ENCODE measurements at regions not wholly inside any gene's neighbourhood (a gene's known extent, or its start where the extent isn't known, plus 50 kb on each side); places are given as distances from the start of the nearest gene placed in this dataset.

GRCh38 chr1:114258633-114259032, 105.0 kb upstream of the SYT6 start:
- H3K23ac ChIP-seq (ENCODE audit: low read depth, low read length) = no peak overlapping the region
- ChIA-PET CTCF (no interaction called here), POLR2A (ENCODE audit: unreplicated experiment) (no interaction called here)
- intact Hi-C loops (cut with micrococcal nuclease) = no loop called here
- no peaks in the 10 kb centered on the region for H3K9me1 ChIP-seq (ENCODE audit: insufficient read depth, low read length)
- H2AK5ac ChIP-seq (ENCODE audit: low read depth, low read length) = no peak overlapping the region
- no peaks in the 10 kb centered on the region for H4K20me1 ChIP-seq (ENCODE audit: insufficient read depth, low read length)
- TF ChIP-seq RAD21 (IDR thresholded peaks at IDR 0.05; ENCODE audit: low read length) = no peak
- dilution Hi-C loops (cut with HindIII; ENCODE audit: low sequenced_read_pairs, unreplicated experiment) = no loop called here
- ATAC-seq (ENCODE audit: low read depth) = no peak
- H3K56ac ChIP-seq (ENCODE audit: extremely low read depth, insufficient read depth, low read length) = no peak overlapping the region
- no peak overlapping the region for H4K91ac ChIP-seq (ENCODE audit: insufficient read depth, low read depth, low read length)
- no peak overlapping the region for H4K5ac ChIP-seq (ENCODE audit: low read depth, low read length)
- no peak overlapping the region for H2AFZ ChIP-seq (replicated peaks; ENCODE audit: low read length, poor library complexity)
- no peaks in the 10 kb centered on the region for H3K4me1 ChIP-seq (ENCODE audit: control insufficient read depth, insufficient read depth, low read length)
- H2BK15ac ChIP-seq (ENCODE audit: low read depth, low read length) = no peak overlapping the region
- no peak overlapping the region for H2BK5ac ChIP-seq (ENCODE audit: low read depth, low read length, poor library complexity, severe bottlenecking)
- peaks cover 4% of the 10 kb centered on the region for H3K27me3 ChIP-seq (ENCODE audit: control insufficient read depth, insufficient read depth, low read length)
- H2AK9ac ChIP-seq (replicated peaks; ENCODE audit: low read depth, low read length, poor library complexity) = no peak overlapping the region
- no peak overlapping the region for H2BK20ac ChIP-seq (ENCODE audit: low read depth, low read length)
- H3K27ac ChIP-seq (ENCODE audit: insufficient read depth, low read length) = no peak overlapping the region
- H3K4me3 ChIP-seq (ENCODE audit: insufficient read depth, low read depth, low read length) = no peak overlapping the region
- BruUV-seq (replicated peaks) = no TSS peak
- H3K4ac ChIP-seq (ENCODE audit: low read depth, low read length) = no peak overlapping the region
- no peaks in the 10 kb centered on the region; the same call in 1 of the 2 replicates for H3K9me3 ChIP-seq (ENCODE audit: control insufficient read depth, insufficient read depth, low read length)
- H3K14ac ChIP-seq (replicated peaks; ENCODE audit: low read depth, low read length) = no peak overlapping the region
- 60% methylated on average over 2 of the region's 4 CpGs; no CpG with 5 or more reads in 1 of the 2 experiments for WGBS, 2 experiments (ENCODE audit: extremely low coverage in 2 of 2, insufficient read length in 1 of 2)
- no peak overlapping the region for H3K9ac ChIP-seq (ENCODE audit: low read depth, low read length)
- no peaks in the 10 kb centered on the region for H3K79me1 ChIP-seq (ENCODE audit: low read depth in 1 of 2, low read length in 2 of 2)
- H3K18ac ChIP-seq (ENCODE audit: low read depth, low read length) = no peak overlapping the region
- no peaks in the 10 kb centered on the region for H3K36me3 ChIP-seq (ENCODE audit: control insufficient read depth, insufficient read depth, low read length)
- no peak for DNase-seq
- H3K4me2 ChIP-seq (ENCODE audit: low read depth, low read length) = no peak overlapping the region
- in situ Hi-C loops (cut with MboI; ENCODE audit: low sequenced_read_pairs) = no loop called here
- H4K8ac ChIP-seq (ENCODE audit: low read depth in 2 of 2, low read length in 2 of 2) = no peak overlapping the region
- no peak overlapping the region for H2BK120ac ChIP-seq (ENCODE audit: low read depth, low read length)

Measured in IMR-90 (cell line).